HG03097 (cell line): ENCODE measurements at regions not wholly inside any gene's neighbourhood (a gene's known extent, or its start where the extent isn't known, plus 50 kb on each side); places are given as distances from the start of the nearest gene placed in this dataset.

Experiments used
- ATAC-seq: cut with Tn5 transposase; IDR thresholded peaks from one replicate; pipeline ENCODE4 v1.9.1; 2021; ENCODE audit not compliant: unreplicated experiment, low FRiP score

GRCh38 chr14:101501341-101501740 lies 60.0 kb upstream of the DIO3 start:
- no peak for ATAC-seq

DNA sequence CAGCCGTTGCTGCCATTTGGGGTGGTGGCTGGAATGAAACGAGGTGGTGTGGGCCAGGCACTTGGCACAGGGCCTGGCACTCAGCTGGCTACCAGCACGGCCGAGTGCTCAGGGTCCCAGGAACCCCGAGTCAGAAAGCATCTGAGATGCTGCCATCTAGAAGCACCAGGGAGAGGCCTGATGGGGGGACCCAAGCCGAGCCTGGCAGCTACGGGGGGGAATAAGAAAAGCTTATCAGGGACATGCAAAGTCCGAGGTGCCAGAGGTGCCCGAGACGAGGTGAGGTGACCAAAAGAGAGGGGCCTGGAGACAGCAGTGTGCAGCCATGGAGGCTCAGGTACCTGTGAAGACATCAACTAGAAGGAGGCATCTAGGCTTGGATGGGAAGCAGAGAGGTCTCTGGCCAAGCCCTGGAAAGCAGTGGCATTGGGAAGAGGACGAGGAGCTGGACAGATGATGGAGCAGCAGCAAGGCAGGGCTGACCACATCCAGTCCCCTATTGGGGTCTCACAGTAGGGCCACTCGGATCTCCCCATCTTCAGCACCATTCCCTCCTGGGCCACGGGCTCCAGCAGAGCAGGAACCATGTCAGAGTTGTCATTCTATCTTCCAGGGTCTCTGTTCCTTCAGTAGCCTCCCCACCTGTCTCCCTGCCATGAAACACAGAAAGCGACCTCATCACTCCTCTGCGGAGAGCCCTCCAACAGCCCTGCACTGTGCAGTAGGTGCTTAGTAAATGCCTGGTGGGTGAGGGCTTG lies 59.3 kb upstream of the DIO3 start:
- no peak for ATAC-seq

- no peak for ATAC-seq
These were observed 58.4 kb upstream of the DIO3 start for GRCh38 chr14:101502761-101503392.

DNA sequence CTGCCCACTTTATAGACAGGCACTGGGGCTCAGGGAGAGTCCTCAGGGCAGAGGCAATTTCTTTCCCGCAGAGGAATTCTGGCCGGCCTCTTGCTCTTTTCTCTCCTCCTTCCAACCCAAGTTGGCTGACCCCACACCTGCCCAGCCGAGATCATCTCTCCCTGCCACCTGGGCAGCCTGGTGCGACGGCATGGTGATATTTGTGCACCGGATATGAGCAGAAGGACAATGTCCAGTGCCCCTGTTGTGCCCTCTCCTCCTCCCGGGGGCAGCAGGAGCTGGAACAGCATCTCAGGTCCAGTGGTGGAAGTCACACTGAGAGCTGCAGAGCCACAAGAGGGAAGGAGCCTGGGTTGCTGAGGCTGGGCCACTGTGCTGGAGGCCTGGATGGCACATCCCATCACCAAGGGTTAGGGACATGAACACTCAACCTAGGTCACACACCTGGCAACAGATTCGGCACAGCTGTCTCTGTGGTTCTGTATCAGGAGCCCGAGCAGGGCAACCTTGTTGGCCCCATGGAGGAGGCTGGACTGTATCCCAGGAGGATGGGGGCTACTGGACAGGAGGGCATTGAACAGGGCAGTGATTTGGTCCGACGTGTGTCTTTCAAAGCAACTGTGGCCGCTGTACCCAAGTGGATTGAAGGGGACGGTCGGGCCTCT lies 57.7 kb upstream of the DIO3 start:
- ATAC-seq, result no peak

- no peak for ATAC-seq
These were observed 57.0 kb upstream of the DIO3 start for GRCh38 chr14:101504096-101504948.

DNA sequence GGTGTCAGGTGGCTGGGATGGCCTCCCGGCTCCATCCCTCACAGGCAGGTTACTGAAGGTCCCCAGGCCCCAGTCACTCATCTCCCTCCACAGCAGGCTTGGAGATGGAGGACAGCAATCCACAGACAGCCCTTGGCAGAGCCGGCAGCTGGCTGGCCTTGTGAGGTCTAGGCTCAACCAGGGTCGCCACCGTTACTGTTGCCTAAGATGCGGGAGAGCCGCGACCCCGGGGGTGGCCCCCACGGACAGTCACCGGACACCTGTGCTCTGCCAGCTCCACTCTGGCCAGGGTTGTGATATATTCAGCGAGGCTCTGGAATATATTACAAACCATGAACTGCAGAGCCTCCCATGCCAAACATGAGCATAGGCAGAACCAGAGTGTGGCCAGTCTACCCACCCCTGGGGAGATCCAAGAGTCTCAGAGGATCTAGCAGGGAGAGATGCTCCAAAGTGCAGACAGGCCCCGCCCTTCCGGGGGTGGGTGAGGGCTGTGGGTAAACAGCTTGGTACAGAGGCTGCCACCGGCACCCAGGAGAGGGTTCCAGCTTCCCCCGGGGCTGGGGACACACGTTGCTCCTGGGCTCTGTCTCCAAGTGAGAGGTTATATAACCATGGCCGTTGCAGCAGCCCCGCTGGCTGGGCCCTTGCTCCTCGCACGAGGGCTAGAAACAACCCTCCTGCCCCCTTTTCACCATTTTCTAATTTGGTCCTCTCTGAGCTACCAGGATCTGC lies 55.9 kb upstream of the DIO3 start:
- no peak for ATAC-seq

- ATAC-seq, result no peak
These were observed 54.9 kb upstream of the DIO3 start for GRCh38 chr14:101506211-101506925.

- ATAC-seq, result no peak
These were observed 54.1 kb upstream of the DIO3 start for GRCh38 chr14:101506926-101507835.

DNA sequence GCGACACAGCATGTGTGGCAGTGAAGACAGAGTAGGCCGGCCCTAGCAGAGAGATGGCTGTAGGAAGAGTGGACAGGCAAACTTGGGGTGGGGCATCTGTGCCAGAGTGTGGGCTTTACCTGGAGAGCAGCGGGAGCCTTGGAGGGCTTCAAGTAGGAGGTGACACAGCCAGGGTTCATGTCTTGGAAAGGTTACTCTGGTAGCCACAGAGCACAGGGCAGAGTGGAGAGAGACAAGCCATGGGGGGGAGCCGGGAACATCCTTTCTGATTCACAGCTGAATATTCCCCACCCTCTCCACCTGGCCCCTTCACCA lies 53.5 kb upstream of the DIO3 start:
- no peak for ATAC-seq

DNA sequence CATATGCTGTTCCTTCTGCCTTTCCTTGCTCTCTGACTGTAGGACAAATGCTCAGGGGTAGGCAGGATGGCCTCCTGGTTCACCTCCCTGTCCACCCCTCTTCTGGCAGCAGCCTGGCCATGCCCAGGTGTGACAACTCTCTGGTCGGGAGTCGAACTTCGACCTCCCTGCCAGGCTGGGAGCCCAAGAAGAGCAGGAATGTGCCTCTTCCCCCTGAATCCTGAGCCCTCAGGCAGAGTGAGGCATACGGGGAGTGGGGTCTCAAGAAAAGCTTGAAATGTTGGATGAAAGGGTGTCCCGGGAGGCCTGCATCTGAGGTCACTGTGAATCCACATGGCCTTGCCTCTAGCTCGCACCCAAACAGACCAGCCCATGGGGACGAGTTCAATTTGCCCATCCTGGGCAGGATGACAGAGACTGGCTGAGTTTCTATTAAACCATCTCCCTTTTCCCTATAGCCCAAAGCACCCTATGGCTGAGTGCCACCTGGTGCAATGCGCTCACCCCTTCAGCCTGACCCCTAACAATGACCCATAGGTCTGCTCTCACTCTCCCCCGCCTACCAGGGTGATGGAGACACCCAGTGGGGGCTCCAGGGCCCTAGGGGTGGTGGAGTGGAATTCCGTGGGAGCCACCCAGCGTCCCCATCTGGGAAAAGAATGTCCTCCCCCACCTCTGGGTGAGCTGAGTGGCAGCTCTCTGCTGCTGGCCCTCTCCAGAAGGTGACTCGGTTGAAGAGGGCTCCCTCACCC lies 52.9 kb upstream of the DIO3 start:
- no peak for ATAC-seq

DNA sequence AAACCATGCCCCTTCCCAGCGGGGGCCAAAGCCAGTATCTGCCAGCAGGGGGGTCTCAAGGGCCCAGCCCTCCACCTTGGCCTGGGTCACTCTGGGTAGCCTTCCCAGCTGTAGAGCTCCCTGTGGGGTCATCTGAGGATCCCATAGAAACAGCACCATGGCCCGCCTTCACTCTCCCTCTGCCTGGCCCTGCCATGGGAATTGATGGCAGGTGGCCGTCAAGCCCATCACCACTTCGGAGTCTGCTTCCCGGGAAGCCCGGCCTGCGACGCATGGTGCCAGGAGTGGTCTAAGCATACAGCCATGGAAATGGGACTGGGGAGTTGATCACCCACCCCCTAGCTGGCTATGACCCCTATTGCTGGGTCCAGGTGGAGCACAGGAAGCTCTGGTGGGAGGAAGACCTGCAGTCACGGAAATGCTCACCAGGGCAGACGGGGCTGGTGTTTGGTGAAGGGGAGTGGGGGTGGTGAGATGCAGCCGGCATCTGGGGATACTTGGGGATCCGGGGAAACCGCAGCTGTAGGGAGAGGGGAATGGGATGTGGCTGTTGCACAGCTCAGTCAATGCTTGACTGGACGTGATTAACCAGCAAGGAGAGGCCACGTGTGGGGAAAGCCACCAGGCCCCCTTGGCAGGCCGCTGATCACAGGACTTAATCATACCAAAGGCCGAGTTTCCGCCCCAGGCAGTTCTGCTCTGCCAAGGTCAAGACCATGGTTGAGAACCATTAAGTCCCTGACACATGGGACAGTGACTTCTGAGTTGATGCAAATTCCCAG lies 52.2 kb upstream of the DIO3 start:
- no peak for ATAC-seq

- ATAC-seq, result no peak
These were observed 51.4 kb upstream of the DIO3 start for GRCh38 chr14:101509730-101510371.

GRCh38 chr14:101511199-101511598 lies 50.1 kb upstream of the DIO3 start:
- no peak for ATAC-seq
